Progenitor cell of endocrine pancreas (in vitro differentiated cells): ENCODE measurements at regions not wholly inside any gene's neighbourhood (a gene's known extent, or its start where the extent isn't known, plus 50 kb on each side); places are given as distances from the start of the nearest gene placed in this dataset.

Experiments used
- DNase-seq: peaks from one replicate; pipeline ENCODE4 v3.0.0; 2021; ENCODE audit warnings: low spot score; ENCODE audit not compliant: unreplicated experiment
- H3K27ac Mint-ChIP-seq: 2 replicates; pipeline ENCODE4 v1.8.0; 2021; ENCODE audit warnings: mild to moderate bottlenecking, moderate library complexity, mixed read lengths
- H3K27me3 Mint-ChIP-seq: 2 replicates; pipeline ENCODE4 v1.8.0; 2021; ENCODE audit warnings: mixed read lengths
- H3K36me3 Mint-ChIP-seq: 2 replicates; pipeline ENCODE4 v1.8.0; 2022; ENCODE audit warnings: mixed read lengths; ENCODE audit not compliant: insufficient read depth
- H3K4me1 Mint-ChIP-seq: 2 replicates; pipeline ENCODE4 v1.8.0; 2021; ENCODE audit warnings: low read depth, mixed read lengths
- H3K4me3 Mint-ChIP-seq: 2 replicates; pipeline ENCODE4 v1.8.0; 2021; ENCODE audit warnings: low read depth, mild to moderate bottlenecking, moderate library complexity, mixed read lengths
- H3K9me3 Mint-ChIP-seq: 2 replicates; pipeline ENCODE4 v1.8.0; 2021; ENCODE audit warnings: low read depth, mixed read lengths
- CTCF ChIP-seq: fragments of 200-600 bp; sonication (generic); IDR thresholded peaks from one replicate; pipeline ENCODE4 v1.5.0; 2021; ENCODE audit warnings: antibody characterized with exemption, mild to moderate bottlenecking; ENCODE audit not compliant: unreplicated experiment

- Mint-ChIP-seq H3K4me1 (no peaks in the 10 kb centered on the region), H3K27me3 (no peaks in the 10 kb centered on the region), H3K4me3 (no peak overlapping the region), H3K27ac (no peak overlapping the region), H3K36me3 (peaks cover 7% of the 10 kb centered on the region), H3K9me3 (peaks cover 20% of the 10 kb centered on the region)
- DNase-seq = no peak
- no peak for TF ChIP-seq CTCF
Observed at GRCh38 chr7:80362010-80362618, 149.8 kb downstream of the GNAT3 start.

- Mint-ChIP-seq H3K27me3 (no peaks in the 10 kb centered on the region), H3K27ac (no peak overlapping the region), H3K36me3 (no peaks in the 10 kb centered on the region), H3K4me1 (no peaks in the 10 kb centered on the region), H3K9me3 (peaks cover 4% of the 10 kb centered on the region), H3K4me3 (no peak overlapping the region)
- TF ChIP-seq CTCF = no peak
- no peak for DNase-seq
Observed at GRCh38 chr7:80359476-80359875, 152.4 kb downstream of the GNAT3 start.

GRCh38 chr7:80359029-80359428, 152.8 kb downstream of the GNAT3 start:
- no peak overlapping the region for H3K4me3 Mint-ChIP-seq
- no peak for DNase-seq
- no peaks in the 10 kb centered on the region for H3K36me3 Mint-ChIP-seq
- no peaks in the 10 kb centered on the region for H3K27me3 Mint-ChIP-seq
- TF ChIP-seq CTCF = no peak
- H3K9me3 Mint-ChIP-seq = no peaks in the 10 kb centered on the region
- no peaks in the 10 kb centered on the region for H3K4me1 Mint-ChIP-seq
- no peak overlapping the region for H3K27ac Mint-ChIP-seq

- no peak for DNase-seq
- Mint-ChIP-seq H3K9me3 (no peaks in the 10 kb centered on the region), H3K27ac (no peak overlapping the region), H3K36me3 (no peaks in the 10 kb centered on the region), H3K27me3 (no peaks in the 10 kb centered on the region), H3K4me3 (no peak overlapping the region), H3K4me1 (no peaks in the 10 kb centered on the region)
- no peak for TF ChIP-seq CTCF
Observed at GRCh38 chr7:80357530-80357929, 154.3 kb downstream of the GNAT3 start.

- no peak for TF ChIP-seq CTCF
- no peaks in the 10 kb centered on the region for H3K36me3 Mint-ChIP-seq
- no peak for DNase-seq
- peaks cover 3% of the 10 kb centered on the region for H3K4me1 Mint-ChIP-seq
- H3K9me3 Mint-ChIP-seq = peaks cover 4% of the 10 kb centered on the region
- no peaks in the 10 kb centered on the region for H3K27me3 Mint-ChIP-seq
- H3K27ac Mint-ChIP-seq = no peak overlapping the region
- no peak overlapping the region for H3K4me3 Mint-ChIP-seq
Observed at GRCh38 chr7:80350430-80350829, 161.4 kb downstream of the GNAT3 start.
